GM12891 (cell line): ENCODE measurements at regions not wholly inside any gene's neighbourhood (a gene's known extent, or its start where the extent isn't known, plus 50 kb on each side); places are given as distances from the start of the nearest gene placed in this dataset.

ENCODE experiments used
- DNase-seq: peaks from one replicate; pipeline ENCODE4 v3.0.0; 2011; ENCODE audit warnings: low spot score; ENCODE audit not compliant: insufficient read length
- FAIRE-seq: peaks from 2 replicates; lab custom pipeline; 2011; peaks lifted over from hg19 to GRCh38; lab: Jason Lieb, UNC
- PAX5 ChIP-seq: IDR thresholded peaks from 2 replicates; pipeline ENCODE4 v1.6.1; 2011; ENCODE audit warnings: low read length, moderate library complexity, mild to moderate bottlenecking; ENCODE audit not compliant: insufficient read depth, severe bottlenecking
- POLR2A ChIP-seq: IDR thresholded peaks from 2 replicates; pipeline ENCODE4 v1.6.1; 2011; ENCODE audit warnings: low read depth, low read length, control low read depth
- POLR2AphosphoS5 ChIP-seq: IDR thresholded peaks from 2 replicates; pipeline ENCODE4 v1.6.1; 2011; ENCODE audit warnings: low read depth, low read length, control low read depth
- POU2F2 ChIP-seq: IDR thresholded peaks from 2 replicates; pipeline ENCODE4 v1.6.1; 2011; ENCODE audit warnings: low read depth, mild to moderate bottlenecking, control low read depth, low read length, moderate library complexity
- SPI1 ChIP-seq: IDR thresholded peaks from 2 replicates; pipeline ENCODE4 v1.6.1; 2011; ENCODE audit warnings: low read depth, low read length, control low read depth
- TAF1 ChIP-seq: IDR thresholded peaks from 2 replicates; pipeline ENCODE4 v1.6.1; 2011; ENCODE audit warnings: low read depth, low read length, control low read depth

- DNase-seq = no peak
- no peak for TF ChIP-seq SPI1
- no peak for TF ChIP-seq POU2F2
- no peak for TF ChIP-seq POLR2AphosphoS5
- no peak for TF ChIP-seq TAF1
- no peak for TF ChIP-seq PAX5
- TF ChIP-seq POLR2A = no peak
- no peak for FAIRE-seq
These were observed 393.8 kb downstream of the ZNF385D start for GRCh38 chr3:21357241-21357640.

GRCh38 chr3:21356402-21356801 lies 394.6 kb downstream of the ZNF385D start:
- no peak for DNase-seq
- no peak for FAIRE-seq
- TF ChIP-seq POLR2A = no peak
- no peak for TF ChIP-seq POLR2AphosphoS5
- TF ChIP-seq SPI1 = no peak
- TF ChIP-seq PAX5 = no peak
- TF ChIP-seq POU2F2 = no peak
- TF ChIP-seq TAF1 = no peak

- TF ChIP-seq POLR2AphosphoS5 (no peak), PAX5 (no peak), SPI1 (no peak), TAF1 (no peak), POU2F2 (no peak), POLR2A (no peak)
- FAIRE-seq (no peak), DNase-seq (no peak)
These were observed 405.5 kb downstream of the ZNF385D start for GRCh38 chr3:21345382-21345976.

- TF ChIP-seq POLR2AphosphoS5 (no peak), PAX5 (no peak), SPI1 (no peak), POLR2A (no peak), POU2F2 (no peak), TAF1 (no peak)
- no peak for DNase-seq
- no peak for FAIRE-seq
These were observed 419.2 kb downstream of the ZNF385D start for GRCh38 chr3:21331857-21332256.

GRCh38 chr3:21331321-21331720 lies 419.7 kb downstream of the ZNF385D start:
- TF ChIP-seq PAX5 (no peak), POLR2AphosphoS5 (no peak), POLR2A (no peak), TAF1 (no peak), SPI1 (no peak), POU2F2 (no peak)
- FAIRE-seq (no peak), DNase-seq (no peak)

- FAIRE-seq = no peak
These were observed 420.7 kb downstream of the ZNF385D start for GRCh38 chr3:21330293-21330692.

GRCh38 chr3:21328711-21329390 lies 422.2 kb downstream of the ZNF385D start:
- no peak for TF ChIP-seq POLR2AphosphoS5
- TF ChIP-seq TAF1 = no peak
- no peak for TF ChIP-seq POLR2A
- TF ChIP-seq POU2F2 = no peak
- no peak for TF ChIP-seq SPI1
- no peak for TF ChIP-seq PAX5
- no peak for DNase-seq
- no peak for FAIRE-seq

More at GRCh38 chr3:21330293-21330692, 420.7 kb downstream of the ZNF385D start:
- TF ChIP-seq PAX5 = no peak
- TF ChIP-seq SPI1 = no peak
- TF ChIP-seq POLR2AphosphoS5 = no peak
- TF ChIP-seq POU2F2 = no peak
- no peak for TF ChIP-seq TAF1
- TF ChIP-seq POLR2A = no peak
- DNase-seq = peak; percentile 2

- FAIRE-seq (no peak), DNase-seq (no peak)
- TF ChIP-seq PAX5 = no peak
- no peak for TF ChIP-seq TAF1
- TF ChIP-seq SPI1 = no peak
- TF ChIP-seq POLR2AphosphoS5 = no peak
- TF ChIP-seq POLR2A = no peak
- no peak for TF ChIP-seq POU2F2
These were observed 424.1 kb downstream of the ZNF385D start for GRCh38 chr3:21326704-21327475.

- DNase-seq (no peak), FAIRE-seq (no peak)
- TF ChIP-seq POLR2A = no peak
- TF ChIP-seq POLR2AphosphoS5 = no peak
- no peak for TF ChIP-seq TAF1
- TF ChIP-seq PAX5 = no peak
- no peak for TF ChIP-seq POU2F2
- no peak for TF ChIP-seq SPI1
These were observed 436.3 kb downstream of the ZNF385D start for GRCh38 chr3:21314688-21315087.
